ENCODE measurements at regions not wholly inside any gene's neighbourhood (a gene's known extent, or its start where the extent isn't known, plus 50 kb on each side); places are given as distances from the start of the nearest gene placed in this dataset.

DNA sequence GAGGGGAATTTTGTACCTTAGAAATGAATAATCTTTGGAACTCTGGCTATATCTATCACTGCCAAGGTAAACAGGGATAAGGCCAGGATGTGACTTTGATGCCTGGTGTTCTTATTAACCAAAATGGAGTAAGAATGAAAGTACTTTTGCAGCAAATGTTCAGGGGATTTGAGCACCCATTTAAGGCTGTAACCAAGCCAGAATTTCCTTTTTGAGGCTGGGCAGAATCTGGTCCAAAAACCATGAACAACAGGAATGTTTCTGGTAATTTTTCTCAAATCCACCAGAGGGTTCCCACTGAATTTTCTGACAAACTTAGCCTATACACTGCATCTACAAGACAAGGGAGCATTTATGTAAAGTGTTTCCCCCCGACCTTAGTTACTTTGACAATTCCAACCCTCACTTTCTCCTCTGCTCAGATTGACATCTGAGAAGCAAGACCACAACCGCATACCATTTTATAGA is 120.6 kb downstream of the BAMBI start:
- no peak overlapping the region for H2AFZ ChIP-seq (ENCODE audit: insufficient read depth, low read depth, low read length, poor library complexity, severe bottlenecking)
- TF ChIP-seq, protein P1, sequence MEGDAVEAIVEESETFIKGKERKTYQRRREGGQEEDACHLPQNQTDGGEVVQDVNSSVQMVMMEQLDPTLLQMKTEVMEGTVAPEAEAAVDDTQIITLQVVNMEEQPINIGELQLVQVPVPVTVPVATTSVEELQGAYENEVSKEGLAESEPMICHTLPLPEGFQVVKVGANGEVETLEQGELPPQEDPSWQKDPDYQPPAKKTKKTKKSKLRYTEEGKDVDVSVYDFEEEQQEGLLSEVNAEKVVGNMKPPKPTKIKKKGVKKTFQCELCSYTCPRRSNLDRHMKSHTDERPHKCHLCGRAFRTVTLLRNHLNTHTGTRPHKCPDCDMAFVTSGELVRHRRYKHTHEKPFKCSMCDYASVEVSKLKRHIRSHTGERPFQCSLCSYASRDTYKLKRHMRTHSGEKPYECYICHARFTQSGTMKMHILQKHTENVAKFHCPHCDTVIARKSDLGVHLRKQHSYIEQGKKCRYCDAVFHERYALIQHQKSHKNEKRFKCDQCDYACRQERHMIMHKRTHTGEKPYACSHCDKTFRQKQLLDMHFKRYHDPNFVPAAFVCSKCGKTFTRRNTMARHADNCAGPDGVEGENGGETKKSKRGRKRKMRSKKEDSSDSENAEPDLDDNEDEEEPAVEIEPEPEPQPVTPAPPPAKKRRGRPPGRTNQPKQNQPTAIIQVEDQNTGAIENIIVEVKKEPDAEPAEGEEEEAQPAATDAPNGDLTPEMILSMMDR (IDR thresholded peaks at IDR 0.05) = no peak

DNA sequence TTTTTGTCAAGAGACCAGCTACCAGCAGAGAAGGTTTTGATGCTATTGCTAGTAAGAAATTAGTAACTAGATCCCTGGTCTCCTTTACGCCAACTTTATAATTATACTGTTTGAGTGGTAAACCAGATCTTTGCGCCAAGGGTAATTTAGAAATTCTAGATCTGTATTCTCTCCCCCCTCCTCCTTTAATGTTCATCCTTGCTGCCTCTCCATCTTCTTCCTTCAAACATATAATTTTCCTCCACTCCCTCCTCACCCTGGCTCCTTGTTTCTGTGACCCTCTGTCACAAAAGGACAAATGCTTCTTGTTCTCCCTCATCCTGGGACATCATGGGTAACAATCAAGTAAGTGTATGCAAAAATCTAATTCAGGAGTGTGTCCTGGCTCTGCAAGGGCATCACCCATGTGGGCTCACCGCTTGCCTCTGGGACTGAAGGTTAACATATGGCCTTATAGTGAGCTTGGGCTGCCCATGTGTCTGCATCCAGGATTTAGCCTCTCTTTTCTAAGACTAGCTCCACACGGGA is 121.2 kb downstream of the BAMBI start:
- no peak overlapping the region for H3K27ac Mint-ChIP-seq
- H3K27ac ChIP-seq (ENCODE audit: low read depth in 1 of 2, low read length in 2 of 2) = no peak overlapping the region
- H3K36me3 Mint-ChIP-seq = no peaks in the 10 kb centered on the region
- no peaks in the 10 kb centered on the region for H3K4me1 Mint-ChIP-seq
- H3K9me3 Mint-ChIP-seq = peaks cover 0 to 6% (median 0%) of the 10 kb centered on the region in 7 donors
- WGBS (ENCODE audit: insufficient coverage) = 96% methylated on average over 3 of the region's 4 CpGs
- H3K4me3 ChIP-seq (replicated peaks in 1 of 3; ENCODE audit: low read depth in 2 of 3, low read length in 3 of 3) = no peak overlapping the region
- no peak overlapping the region for H3K4me3 Mint-ChIP-seq
- TF ChIP-seq, protein P1 (IDR thresholded peaks at IDR 0.05) = no peak
- no peak overlapping the region for H3K9ac ChIP-seq (ENCODE audit: insufficient read depth, low read length, poor library complexity, severe bottlenecking)
- no peaks in the 10 kb centered on the region for H3K9me3 ChIP-seq (replicated peaks in 1 of 2; ENCODE audit: control insufficient read depth in 1 of 2, insufficient read depth in 1 of 2, low read length in 2 of 2)
- no peaks in the 10 kb centered on the region for H3K4me1 ChIP-seq (ENCODE audit: control insufficient read depth in 1 of 2, insufficient read depth in 2 of 2, low read length in 2 of 2)
- no peak overlapping the region for H2AFZ ChIP-seq (ENCODE audit: insufficient read depth, low read depth, low read length, poor library complexity, severe bottlenecking)
- intact Hi-C loops (cut with micrococcal nuclease) = no loop called here
- no peak for DNase-seq
- no peaks in the 10 kb centered on the region for H3K36me3 ChIP-seq (replicated peaks in 1 of 2; ENCODE audit: control insufficient read depth in 1 of 2, insufficient read depth in 2 of 2, low read length in 2 of 2)
- peaks cover 3 to 8% (median 5%) of the 10 kb centered on the region in 3 donors for H3K27me3 Mint-ChIP-seq (ENCODE audit: low read depth in 3 of 3)
- no peaks in the 10 kb centered on the region for H3K79me2 ChIP-seq (ENCODE audit: insufficient read depth, low read length)
- H4K20me1 ChIP-seq (ENCODE audit: insufficient read depth, low read length) = no peaks in the 10 kb centered on the region
- H3K27me3 ChIP-seq (ENCODE audit: control insufficient read depth in 2 of 2, insufficient read depth in 2 of 2, low read length in 2 of 2) = no peaks in the 10 kb centered on the region
- no peak overlapping the region for H3K4me2 ChIP-seq (replicated peaks; ENCODE audit: extremely low read depth, low read length, poor library complexity, severe bottlenecking)

More for the DNA sequence above, 120.6 kb downstream of the BAMBI start:
- H3K4me3 Mint-ChIP-seq = no peak overlapping the region
- H3K9me3 Mint-ChIP-seq = peaks cover 0 to 6% (median 0%) of the 10 kb centered on the region in 7 donors
- Histone ChIP-seq H3K36me3 (replicated peaks in 1 of 2; ENCODE audit: control insufficient read depth in 1 of 2, insufficient read depth in 2 of 2, low read length in 2 of 2) (no peaks in the 10 kb centered on the region), H3K27ac (ENCODE audit: low read depth in 1 of 2, low read length in 2 of 2) (no peak overlapping the region), H4K20me1 (ENCODE audit: insufficient read depth, low read length) (no peaks in the 10 kb centered on the region), H3K4me3 (replicated peaks in 1 of 3; ENCODE audit: low read depth in 2 of 3, low read length in 3 of 3) (no peak overlapping the region), H3K9me3 (replicated peaks in 1 of 2; ENCODE audit: control insufficient read depth in 1 of 2, insufficient read depth in 1 of 2, low read length in 2 of 2) (no peaks in the 10 kb centered on the region), H3K27me3 (ENCODE audit: control insufficient read depth in 2 of 2, insufficient read depth in 2 of 2, low read length in 2 of 2) (no peaks in the 10 kb centered on the region), H3K4me1 (ENCODE audit: control insufficient read depth in 1 of 2, insufficient read depth in 2 of 2, low read length in 2 of 2) (no peaks in the 10 kb centered on the region), H3K9ac (ENCODE audit: insufficient read depth, low read length, poor library complexity, severe bottlenecking) (no peak overlapping the region), H3K4me2 (replicated peaks; ENCODE audit: extremely low read depth, low read length, poor library complexity, severe bottlenecking) (no peak overlapping the region), H3K79me2 (ENCODE audit: insufficient read depth, low read length) (no peaks in the 10 kb centered on the region)
- peaks cover 3 to 8% (median 5%) of the 10 kb centered on the region in 3 donors for H3K27me3 Mint-ChIP-seq (ENCODE audit: low read depth in 3 of 3)
- H3K27ac Mint-ChIP-seq = no peak overlapping the region
- H3K36me3 Mint-ChIP-seq = no peaks in the 10 kb centered on the region
- intact Hi-C loops (cut with micrococcal nuclease) = no loop called here
- 93% methylated on average over 2 of the region's 2 CpGs for WGBS (ENCODE audit: insufficient coverage)
- no peaks in the 10 kb centered on the region for H3K4me1 Mint-ChIP-seq
- no peak for DNase-seq
